ENCODE measurements at regions not wholly inside any gene's neighbourhood (a gene's known extent, or its start where the extent isn't known, plus 50 kb on each side); places are given as distances from the start of the nearest gene placed in this dataset.

- Histone ChIP-seq H3K4me2 (ENCODE audit: low read depth, low read length) (no peak overlapping the region), H3K23ac (ENCODE audit: low read depth, low read length) (no peak overlapping the region), H3K27ac (ENCODE audit: insufficient read depth, low read length) (no peak overlapping the region), H3K4ac (ENCODE audit: low read depth, low read length) (no peak overlapping the region), H3K18ac (ENCODE audit: low read depth, low read length) (no peak overlapping the region), H4K8ac (ENCODE audit: low read depth in 2 of 2, low read length in 2 of 2) (no peak overlapping the region), H2AK9ac (replicated peaks; ENCODE audit: low read depth, low read length, poor library complexity) (no peak overlapping the region), H3K79me1 (ENCODE audit: low read depth in 1 of 2, low read length in 2 of 2) (no peaks in the 10 kb centered on the region), H2BK15ac (ENCODE audit: low read depth, low read length) (no peak overlapping the region), H3K4me1 (ENCODE audit: control insufficient read depth, insufficient read depth, low read length) (no peaks in the 10 kb centered on the region), H3K4me3 (ENCODE audit: insufficient read depth, low read depth, low read length) (no peak overlapping the region), H4K5ac (ENCODE audit: low read depth, low read length) (no peak overlapping the region), H3K56ac (ENCODE audit: extremely low read depth, insufficient read depth, low read length) (no peak overlapping the region), H3K14ac (replicated peaks; ENCODE audit: low read depth, low read length) (no peak overlapping the region), H3K9me1 (ENCODE audit: insufficient read depth, low read length) (no peaks in the 10 kb centered on the region), H4K91ac (ENCODE audit: insufficient read depth, low read depth, low read length) (no peak overlapping the region), H3K9me3 (ENCODE audit: control insufficient read depth, insufficient read depth, low read length) (peaks cover 8% of the 10 kb centered on the region), H2AFZ (replicated peaks; ENCODE audit: low read length, poor library complexity) (no peak overlapping the region), H2BK5ac (ENCODE audit: low read depth, low read length, poor library complexity, severe bottlenecking) (no peak overlapping the region), H3K27me3 (ENCODE audit: control insufficient read depth, insufficient read depth, low read length) (peaks cover 15% of the 10 kb centered on the region), H3K36me3 (ENCODE audit: control insufficient read depth, insufficient read depth, low read length) (no peaks in the 10 kb centered on the region), H3K9ac (ENCODE audit: low read depth, low read length) (no peak overlapping the region), H2AK5ac (ENCODE audit: low read depth, low read length) (no peak overlapping the region), H2BK20ac (ENCODE audit: low read depth, low read length) (no peak overlapping the region), H2BK120ac (ENCODE audit: low read depth, low read length) (no peak overlapping the region), H4K20me1 (ENCODE audit: insufficient read depth, low read length) (no peaks in the 10 kb centered on the region)
- no peak for DNase-seq
- BruUV-seq (replicated peaks): no TSS peak
- dilution Hi-C loops (cut with HindIII; ENCODE audit: low sequenced_read_pairs, unreplicated experiment) (no loop called here), intact Hi-C loops (cut with micrococcal nuclease) (no loop called here), in situ Hi-C loops (cut with MboI; ENCODE audit: low sequenced_read_pairs) (no loop called here)
- TF ChIP-seq CEBPB (IDR thresholded peaks at IDR 0.05; ENCODE audit: low read depth, low read length) (no peak), MAZ (IDR thresholded peaks at IDR 0.05; ENCODE audit: borderline replicate concordance, low read depth, low read length) (no peak), BHLHE40 (IDR thresholded peaks at IDR 0.05; ENCODE audit: low read depth, low read length) (no peak), FOS (IDR thresholded peaks at IDR 0.05; ENCODE audit: low read depth, low read length) (no peak), ELK1 (IDR thresholded peaks at IDR 0.05; ENCODE audit: borderline replicate concordance, low read depth, low read length) (no peak), CHD1 (IDR thresholded peaks at IDR 0.05; ENCODE audit: low read depth, low read length) (no peak)
- no CpG with 5 or more reads among the region's 12 CpGs for WGBS, 2 experiments (ENCODE audit: extremely low coverage in 2 of 2, insufficient read length in 1 of 2)
- ChIA-PET CTCF (no interaction called here), POLR2A (ENCODE audit: unreplicated experiment) (no interaction called here)
- no peak for ATAC-seq (ENCODE audit: low read depth)
Observed at GRCh38 chrX:39915596-39915995, 182.2 kb downstream of the BCOR start.

All from IMR-90 (cell line).